H4 (cell line): ENCODE measurements at regions not wholly inside any gene's neighbourhood (a gene's known extent, or its start where the extent isn't known, plus 50 kb on each side); places are given as distances from the start of the nearest gene placed in this dataset.

Experiments used
- DNase-seq: peaks from one replicate; pipeline ENCODE4 v3.0.0-alpha.2; 2015; ENCODE audit warnings: low spot score

GRCh38 chr14:104425171-104425681 is 154.3 kb upstream of the C14orf180 start:
- DNase-seq, result no peak

GRCh38 chr14:104425763-104426646 is 153.6 kb upstream of the C14orf180 start:
- no peak for DNase-seq

GRCh38 chr14:104427131-104427851 is 152.3 kb upstream of the C14orf180 start:
- no peak for DNase-seq

GRCh38 chr14:104428333-104428851 is 151.2 kb upstream of the C14orf180 start:
- no peak for DNase-seq

- no peak for DNase-seq
Observed at GRCh38 chr14:104428860-104429259, 150.7 kb upstream of the C14orf180 start.

GRCh38 chr14:104429291-104429861 is 150.2 kb upstream of the C14orf180 start:
- no peak for DNase-seq

GRCh38 chr14:104431351-104431928 is 148.1 kb upstream of the C14orf180 start:
- no peak for DNase-seq

GRCh38 chr14:104431929-104432541 is 147.5 kb upstream of the C14orf180 start:
- DNase-seq, result no peak

- DNase-seq, result no peak
Observed at GRCh38 chr14:104432611-104433231, 146.8 kb upstream of the C14orf180 start.

- DNase-seq, result no peak
Observed at GRCh38 chr14:104433401-104434213, 146.0 kb upstream of the C14orf180 start.

GRCh38 chr14:104434214-104435076 is 145.1 kb upstream of the C14orf180 start:
- no peak for DNase-seq

- no peak for DNase-seq
Observed at GRCh38 chr14:104435147-104436046, 144.2 kb upstream of the C14orf180 start.

- peak; percentile 59 for DNase-seq
Observed at GRCh38 chr14:104436047-104436591, 143.4 kb upstream of the C14orf180 start.

- no peak for DNase-seq
Observed at GRCh38 chr14:104436741-104437701, 142.5 kb upstream of the C14orf180 start.

- DNase-seq, result no peak
Observed at GRCh38 chr14:104437703-104438102, 141.9 kb upstream of the C14orf180 start.

- DNase-seq, result no peak
Observed at GRCh38 chr14:104438166-104438887, 141.2 kb upstream of the C14orf180 start.
